ENCODE measurements at regions not wholly inside any gene's neighbourhood (a gene's known extent, or its start where the extent isn't known, plus 50 kb on each side); places are given as distances from the start of the nearest gene placed in this dataset.

- TF ChIP-seq RAD21 (IDR thresholded peaks at IDR 0.05; ENCODE audit: low read depth) (no peak), TCF12 (IDR thresholded peaks at IDR 0.05; ENCODE audit: low read depth) (no peak), EP300 (IDR thresholded peaks at IDR 0.05; ENCODE audit: borderline replicate concordance) (no peak), FOXM1 (IDR thresholded peaks at IDR 0.05; ENCODE audit: borderline replicate concordance, low read depth) (no peak), ZBTB7A (IDR thresholded peaks at IDR 0.05; ENCODE audit: low read depth) (no peak), YY1 (IDR thresholded peaks at IDR 0.05; ENCODE audit: low read depth) (no peak), NFIC (IDR thresholded peaks at IDR 0.05) (no peak), TAF1 (IDR thresholded peaks at IDR 0.05; ENCODE audit: low read depth) (no peak)
- TF ChIP-seq, protein P1, sequence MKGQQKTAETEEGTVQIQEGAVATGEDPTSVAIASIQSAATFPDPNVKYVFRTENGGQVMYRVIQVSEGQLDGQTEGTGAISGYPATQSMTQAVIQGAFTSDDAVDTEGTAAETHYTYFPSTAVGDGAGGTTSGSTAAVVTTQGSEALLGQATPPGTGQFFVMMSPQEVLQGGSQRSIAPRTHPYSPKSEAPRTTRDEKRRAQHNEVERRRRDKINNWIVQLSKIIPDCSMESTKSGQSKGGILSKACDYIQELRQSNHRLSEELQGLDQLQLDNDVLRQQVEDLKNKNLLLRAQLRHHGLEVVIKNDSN (IDR thresholded peaks at IDR 0.05) = no peak
These were observed 237.7 kb downstream of the SEC16B start for GRCh38 chr1:177732178-177732577.

GRCh38 chr1:177729646-177730045, 240.2 kb downstream of the SEC16B start:
- TF ChIP-seq TAF1 (IDR thresholded peaks at IDR 0.05; ENCODE audit: low read depth) (no peak), RAD21 (IDR thresholded peaks at IDR 0.05; ENCODE audit: low read depth) (no peak), YY1 (IDR thresholded peaks at IDR 0.05; ENCODE audit: low read depth) (no peak), TEAD4 (IDR thresholded peaks at IDR 0.05) (no peak), EGR1 (IDR thresholded peaks at IDR 0.05) (no peak)

- no peak for TF ChIP-seq NFIC (IDR thresholded peaks at IDR 0.05)
- TF ChIP-seq EGR1 (IDR thresholded peaks at IDR 0.05) = no peak
- TF ChIP-seq, protein P1 (IDR thresholded peaks at IDR 0.05) = no peak
- no peak for TF ChIP-seq ZBTB7A (IDR thresholded peaks at IDR 0.05; ENCODE audit: low read depth)
- TF ChIP-seq TCF12 (IDR thresholded peaks at IDR 0.05; ENCODE audit: low read depth) = no peak
- TF ChIP-seq, protein P2, sequence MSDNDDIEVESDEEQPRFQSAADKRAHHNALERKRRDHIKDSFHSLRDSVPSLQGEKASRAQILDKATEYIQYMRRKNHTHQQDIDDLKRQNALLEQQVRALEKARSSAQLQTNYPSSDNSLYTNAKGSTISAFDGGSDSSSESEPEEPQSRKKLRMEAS (IDR thresholded peaks at IDR 0.05) = no peak
These were observed 246.3 kb downstream of the SEC16B start for GRCh38 chr1:177723533-177723932.

DNA sequence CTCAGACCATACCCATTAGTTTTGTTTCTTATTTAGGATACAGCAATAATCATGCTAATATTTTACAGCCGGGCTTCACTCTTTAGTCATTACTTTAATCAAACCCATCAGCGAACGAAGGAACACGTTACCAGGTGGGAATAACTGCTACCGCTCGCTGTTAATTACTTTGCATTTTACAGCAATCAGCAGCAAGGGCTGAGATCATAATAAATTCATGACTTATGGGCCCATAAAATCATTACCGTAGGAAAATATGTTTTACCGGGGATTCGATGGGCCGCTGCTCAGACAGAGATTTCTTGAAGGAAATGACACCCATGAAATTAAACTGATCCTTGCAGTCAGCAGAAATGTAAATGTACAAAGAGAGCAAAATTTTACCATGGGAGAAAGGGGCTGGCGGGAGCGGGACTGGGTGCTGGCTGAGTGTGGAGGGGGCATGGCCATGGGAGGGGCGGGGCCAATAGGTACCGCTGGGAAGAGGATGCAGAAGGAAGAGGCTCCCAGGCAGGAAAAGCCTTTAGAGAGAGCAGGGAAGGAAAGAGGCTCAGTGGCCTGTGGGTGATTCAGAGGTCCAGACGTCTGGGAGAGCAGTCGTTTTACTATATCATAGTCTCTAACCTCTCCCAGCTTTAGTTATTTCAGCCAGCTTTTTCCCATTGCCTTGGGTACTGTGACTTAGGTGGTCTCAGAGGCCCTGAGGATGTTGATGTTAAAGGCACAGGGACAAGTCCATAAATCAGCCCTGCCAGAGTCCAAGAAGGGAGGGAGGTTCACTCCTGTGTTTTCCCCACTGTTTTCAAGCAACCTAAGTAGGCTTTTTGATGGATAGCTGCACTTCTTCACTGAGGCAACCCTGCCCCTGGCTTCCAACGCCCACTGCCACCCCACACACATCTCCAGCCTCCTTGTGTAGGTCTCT, 258.9 kb downstream of the SEC16B start:
- no peak for TF ChIP-seq FOXM1 (IDR thresholded peaks at IDR 0.05; ENCODE audit: borderline replicate concordance, low read depth)
- TF ChIP-seq, protein P2 (IDR thresholded peaks at IDR 0.05) = no peak
- TF ChIP-seq RAD21 (IDR thresholded peaks at IDR 0.05; ENCODE audit: low read depth) = no peak
- TF ChIP-seq CEBPB (IDR thresholded peaks at IDR 0.05) = no peak
- TF ChIP-seq TEAD4 (IDR thresholded peaks at IDR 0.05) = no peak
- TF ChIP-seq TAF1 (IDR thresholded peaks at IDR 0.05; ENCODE audit: low read depth) = no peak
- no peak for TF ChIP-seq NFIC (IDR thresholded peaks at IDR 0.05)
- TF ChIP-seq CREB1 (IDR thresholded peaks at IDR 0.05; ENCODE audit: low read depth) = no peak

- TF ChIP-seq ZBTB7A (IDR thresholded peaks at IDR 0.05; ENCODE audit: low read depth) = no peak
- no peak for TF ChIP-seq YY1 (IDR thresholded peaks at IDR 0.05; ENCODE audit: low read depth)
- no peak for TF ChIP-seq EGR1 (IDR thresholded peaks at IDR 0.05)
- TF ChIP-seq, protein P2 (IDR thresholded peaks at IDR 0.05) = no peak
- no peak for TF ChIP-seq TAF1 (IDR thresholded peaks at IDR 0.05; ENCODE audit: low read depth)
- TF ChIP-seq EP300 (IDR thresholded peaks at IDR 0.05; ENCODE audit: borderline replicate concordance) = no peak
- no peak for TF ChIP-seq CEBPB (IDR thresholded peaks at IDR 0.05)
- no peak for TF ChIP-seq CREB1 (IDR thresholded peaks at IDR 0.05; ENCODE audit: low read depth)
- no peak for TF ChIP-seq TEAD4 (IDR thresholded peaks at IDR 0.05)
These were observed 261.5 kb downstream of the SEC16B start for GRCh38 chr1:177708406-177708805.

- TF ChIP-seq CEBPB (IDR thresholded peaks at IDR 0.05) (no peak), FOXM1 (IDR thresholded peaks at IDR 0.05; ENCODE audit: borderline replicate concordance, low read depth) (no peak), YY1 (IDR thresholded peaks at IDR 0.05; ENCODE audit: low read depth) (no peak), TEAD4 (IDR thresholded peaks at IDR 0.05) (no peak), ZBTB7A (IDR thresholded peaks at IDR 0.05; ENCODE audit: low read depth) (no peak), REST (IDR thresholded peaks at IDR 0.05; ENCODE audit: low read depth) (no peak), CREB1 (IDR thresholded peaks at IDR 0.05; ENCODE audit: low read depth) (no peak), EGR1 (IDR thresholded peaks at IDR 0.05) (no peak)
These were observed 262.9 kb downstream of the SEC16B start for GRCh38 chr1:177706977-177707376.

GRCh38 chr1:177705839-177706238, 264.0 kb downstream of the SEC16B start:
- TF ChIP-seq ZBTB7A (IDR thresholded peaks at IDR 0.05; ENCODE audit: low read depth) (no peak), CREB1 (IDR thresholded peaks at IDR 0.05; ENCODE audit: low read depth) (no peak), EP300 (IDR thresholded peaks at IDR 0.05; ENCODE audit: borderline replicate concordance) (no peak), CEBPB (IDR thresholded peaks at IDR 0.05) (no peak), FOXM1 (IDR thresholded peaks at IDR 0.05; ENCODE audit: borderline replicate concordance, low read depth) (no peak), TCF12 (IDR thresholded peaks at IDR 0.05; ENCODE audit: low read depth) (no peak)
